SJSA1 (cell line): ENCODE measurements at regions not wholly inside any gene's neighbourhood (a gene's known extent, or its start where the extent isn't known, plus 50 kb on each side); places are given as distances from the start of the nearest gene placed in this dataset.

Experiments used
- DNase-seq, 2 experiments: peaks; one replicate each; pipeline ENCODE4 v3.0.0-alpha.2; 2015 to 2020; ENCODE audit warnings: low spot score in 2 of 2, low read depth in 1 of 2
- H3K27ac ChIP-seq: fragments of 250-450 bp; sonication (Bioruptor Pico); 2 replicates; pipeline ENCODE4 v1.5.1; 2020; ENCODE audit warnings: mild to moderate bottlenecking, moderate library complexity
- H3K27me3 ChIP-seq: fragments of 250-450 bp; sonication (Bioruptor Pico); replicated peaks from 2 replicates; pipeline ENCODE4 v1.5.1; 2020; ENCODE audit warnings: mild to moderate bottlenecking, moderate library complexity
- H3K36me3 ChIP-seq: fragments of 250-450 bp; sonication (Bioruptor Pico); 2 replicates; pipeline ENCODE4 v1.5.1; 2020; ENCODE audit warnings: mild to moderate bottlenecking
- H3K4me1 ChIP-seq: fragments of 250-450 bp; sonication (Bioruptor Pico); replicated peaks from 2 replicates; pipeline ENCODE4 v1.6.1; 2021; ENCODE audit warnings: mild to moderate bottlenecking
- H3K4me3 ChIP-seq: fragments of 250-450 bp; sonication (Bioruptor Pico); 2 replicates; pipeline ENCODE4 v1.5.1; 2020; ENCODE audit warnings: mild to moderate bottlenecking
- H3K9me3 ChIP-seq: fragments of 250-450 bp; sonication (Bioruptor Pico); replicated peaks from 2 replicates; pipeline ENCODE4 v1.5.1; 2020; ENCODE audit warnings: mild to moderate bottlenecking

- Histone ChIP-seq H3K27me3 (no peaks in the 10 kb centered on the region), H3K4me1 (no peaks in the 10 kb centered on the region), H3K36me3 (no peaks in the 10 kb centered on the region), H3K4me3 (no peak overlapping the region), H3K27ac (no peak overlapping the region), H3K9me3 (no peaks in the 10 kb centered on the region)
- no peak for DNase-seq
Measured at GRCh38 chr1:72781038-72781437, 498.7 kb upstream of the NEGR1 start.

- no peak overlapping the region for H3K27ac ChIP-seq
- no peaks in the 10 kb centered on the region for H3K36me3 ChIP-seq
- DNase-seq, result no peak
- no peaks in the 10 kb centered on the region for H3K4me1 ChIP-seq
- no peak overlapping the region for H3K4me3 ChIP-seq
- no peaks in the 10 kb centered on the region for H3K9me3 ChIP-seq
- no peaks in the 10 kb centered on the region for H3K27me3 ChIP-seq
Measured at GRCh38 chr1:72780212-72780611, 497.9 kb upstream of the NEGR1 start.

- Histone ChIP-seq H3K9me3 (no peaks in the 10 kb centered on the region), H3K4me1 (no peaks in the 10 kb centered on the region), H3K36me3 (no peaks in the 10 kb centered on the region), H3K27ac (no peak overlapping the region), H3K27me3 (no peaks in the 10 kb centered on the region), H3K4me3 (no peak overlapping the region)
- no peak for DNase-seq
Measured at GRCh38 chr1:72777918-72778317, 495.6 kb upstream of the NEGR1 start.

- no peak for DNase-seq
- H3K36me3 ChIP-seq, result no peaks in the 10 kb centered on the region
Measured at GRCh38 chr1:72763481-72763880, 481.1 kb upstream of the NEGR1 start.

GRCh38 chr1:72759486-72759885 lies 477.1 kb upstream of the NEGR1 start:
- Histone ChIP-seq H3K4me1 (no peaks in the 10 kb centered on the region), H3K27me3 (no peaks in the 10 kb centered on the region), H3K4me3 (no peak overlapping the region), H3K27ac (no peak overlapping the region), H3K9me3 (no peaks in the 10 kb centered on the region), H3K36me3 (no peaks in the 10 kb centered on the region)
- DNase-seq, result no peak

More at GRCh38 chr1:72763481-72763880, 481.1 kb upstream of the NEGR1 start:
- H3K9me3 ChIP-seq, result no peaks in the 10 kb centered on the region
- no peak overlapping the region for H3K4me3 ChIP-seq
- no peak overlapping the region for H3K27ac ChIP-seq
- no peaks in the 10 kb centered on the region for H3K27me3 ChIP-seq
- H3K4me1 ChIP-seq, result no peaks in the 10 kb centered on the region

GRCh38 chr1:72757843-72758242 lies 475.5 kb upstream of the NEGR1 start:
- no peak overlapping the region for H3K4me3 ChIP-seq
- H3K9me3 ChIP-seq, result no peaks in the 10 kb centered on the region
- DNase-seq, result no peak
- no peaks in the 10 kb centered on the region for H3K4me1 ChIP-seq
- H3K27ac ChIP-seq, result no peak overlapping the region
- H3K36me3 ChIP-seq, result no peaks in the 10 kb centered on the region
- no peaks in the 10 kb centered on the region for H3K27me3 ChIP-seq

- Histone ChIP-seq H3K9me3 (no peaks in the 10 kb centered on the region; the same call in 1 of the 2 replicates), H3K4me3 (no peak overlapping the region), H3K4me1 (no peaks in the 10 kb centered on the region), H3K27me3 (no peaks in the 10 kb centered on the region), H3K36me3 (no peaks in the 10 kb centered on the region), H3K27ac (no peak overlapping the region)
- DNase-seq, result no peak
Measured at GRCh38 chr1:72745413-72745812, 463.1 kb upstream of the NEGR1 start.

GRCh38 chr1:72734415-72734814 lies 452.1 kb upstream of the NEGR1 start:
- Histone ChIP-seq H3K36me3 (no peaks in the 10 kb centered on the region), H3K27ac (no peak overlapping the region), H3K9me3 (no peaks in the 10 kb centered on the region), H3K4me1 (no peaks in the 10 kb centered on the region), H3K27me3 (no peaks in the 10 kb centered on the region), H3K4me3 (no peak overlapping the region)
- DNase-seq, result no peak

GRCh38 chr1:72724951-72725861 lies 442.9 kb upstream of the NEGR1 start:
- no peak overlapping the region for H3K4me3 ChIP-seq
- H3K36me3 ChIP-seq, result no peaks in the 10 kb centered on the region
- no peaks in the 10 kb centered on the region for H3K27me3 ChIP-seq
- no peak overlapping the region for H3K27ac ChIP-seq
- no peaks in the 10 kb centered on the region for H3K4me1 ChIP-seq
- H3K9me3 ChIP-seq, result no peaks in the 10 kb centered on the region
- peak in 1 of 2 experiments; percentile 27 for DNase-seq

GRCh38 chr1:72705921-72706320 lies 423.6 kb upstream of the NEGR1 start:
- no peaks in the 10 kb centered on the region for H3K36me3 ChIP-seq
- H3K27me3 ChIP-seq, result no peaks in the 10 kb centered on the region
- H3K4me1 ChIP-seq, result no peaks in the 10 kb centered on the region
- H3K4me3 ChIP-seq, result no peak overlapping the region
- DNase-seq, result no peak
- H3K27ac ChIP-seq, result no peak overlapping the region
- no peaks in the 10 kb centered on the region for H3K9me3 ChIP-seq

- Histone ChIP-seq H3K27ac (no peak overlapping the region), H3K4me1 (no peaks in the 10 kb centered on the region), H3K9me3 (no peaks in the 10 kb centered on the region), H3K36me3 (no peaks in the 10 kb centered on the region), H3K4me3 (no peak overlapping the region), H3K27me3 (no peaks in the 10 kb centered on the region)
- no peak for DNase-seq
Measured at GRCh38 chr1:72704841-72705477, 422.6 kb upstream of the NEGR1 start.

- H3K27ac ChIP-seq, result no peak overlapping the region
- no peaks in the 10 kb centered on the region for H3K36me3 ChIP-seq
- H3K4me1 ChIP-seq, result no peaks in the 10 kb centered on the region
- no peaks in the 10 kb centered on the region for H3K27me3 ChIP-seq
- no peak overlapping the region for H3K4me3 ChIP-seq
- H3K9me3 ChIP-seq, result 0 out of 2 replicates have a peak, but pooled peaks cover 2% of the 10 kb centered on the region
- DNase-seq, result no peak
Measured at GRCh38 chr1:72697410-72697809, 415.1 kb upstream of the NEGR1 start.

- Histone ChIP-seq H3K4me1 (no peaks in the 10 kb centered on the region), H3K4me3 (no peak overlapping the region), H3K27me3 (no peaks in the 10 kb centered on the region), H3K27ac (no peak overlapping the region), H3K9me3 (peaks cover 5% of the 10 kb centered on the region), H3K36me3 (no peaks in the 10 kb centered on the region)
- DNase-seq, result no peak
Measured at GRCh38 chr1:72693899-72694298, 411.6 kb upstream of the NEGR1 start.

- no peak for DNase-seq
- Histone ChIP-seq H3K36me3 (no peaks in the 10 kb centered on the region), H3K27me3 (no peaks in the 10 kb centered on the region), H3K4me3 (no peak overlapping the region), H3K4me1 (no peaks in the 10 kb centered on the region), H3K27ac (no peak overlapping the region), H3K9me3 (peaks cover 8% of the 10 kb centered on the region)
Measured at GRCh38 chr1:72693376-72693775, 411.0 kb upstream of the NEGR1 start.
